GM19455 (cell line): ENCODE measurements at regions not wholly inside any gene's neighbourhood (a gene's known extent, or its start where the extent isn't known, plus 50 kb on each side); places are given as distances from the start of the nearest gene placed in this dataset.

Source experiments
- ATAC-seq: cut with Tn5 transposase; IDR thresholded peaks from one replicate; pipeline ENCODE4 v1.9.1; 2021; ENCODE audit not compliant: unreplicated experiment

- no peak for ATAC-seq
Measured at GRCh38 chr7:25314094-25314730, 85.9 kb upstream of the NPVF start.

- ATAC-seq = no peak
Measured at GRCh38 chr7:25314731-25315267, 86.5 kb upstream of the NPVF start.

- no peak for ATAC-seq
Measured at GRCh38 chr7:25316366-25316765, 88.1 kb upstream of the NPVF start.

- ATAC-seq = no peak
Measured at GRCh38 chr7:25318047-25318446, 89.8 kb upstream of the NPVF start.

- no peak for ATAC-seq
Measured at GRCh38 chr7:25319707-25320106, 91.4 kb upstream of the NPVF start.

GRCh38 chr7:25320791-25321190 lies 92.5 kb upstream of the NPVF start:
- ATAC-seq = no peak

GRCh38 chr7:25321424-25321823 lies 93.1 kb upstream of the NPVF start:
- ATAC-seq = no peak

GRCh38 chr7:25322473-25322872 lies 94.2 kb upstream of the NPVF start:
- ATAC-seq = no peak

GRCh38 chr7:25325186-25325757 lies 97.0 kb upstream of the NPVF start:
- no peak for ATAC-seq

GRCh38 chr7:25326501-25327156 lies 98.3 kb upstream of the NPVF start:
- ATAC-seq = no peak

- no peak for ATAC-seq
Measured at GRCh38 chr7:25329815-25330214, 101.5 kb upstream of the NPVF start.

- no peak for ATAC-seq
Measured at GRCh38 chr7:25333296-25333928, 105.1 kb upstream of the NPVF start.

- ATAC-seq = no peak
Measured at GRCh38 chr7:25347360-25348066, 119.2 kb upstream of the NPVF start.

GRCh38 chr7:25348104-25348503 lies 119.8 kb upstream of the NPVF start:
- no peak for ATAC-seq

GRCh38 chr7:25349283-25350017 lies 121.2 kb upstream of the NPVF start:
- ATAC-seq = no peak

GRCh38 chr7:25350041-25350440 lies 121.8 kb upstream of the NPVF start:
- ATAC-seq = no peak

GRCh38 chr7:25351761-25352160 lies 123.5 kb upstream of the NPVF start:
- no peak for ATAC-seq

- no peak for ATAC-seq
Measured at GRCh38 chr7:25353196-25353595, 124.9 kb upstream of the NPVF start.

GRCh38 chr7:25353732-25354131 lies 125.4 kb upstream of the NPVF start:
- no peak for ATAC-seq

GRCh38 chr7:25356534-25357151 lies 128.4 kb upstream of the NPVF start:
- no peak for ATAC-seq
